Naive thymus-derived CD4-positive, alpha-beta T cell (primary cell): ENCODE measurements at regions not wholly inside any gene's neighbourhood (a gene's known extent, or its start where the extent isn't known, plus 50 kb on each side); places are given as distances from the start of the nearest gene placed in this dataset.

Source experiments
- ATAC-seq: fragments of 150-1000 bp; cut with Tn5 transposase; 2 replicates; pipeline ENCODE4 v1.10.0; 2021; ENCODE audit warnings: mild to moderate bottlenecking, moderate library complexity
- CTCF ChIA-PET: fragments of 350-600 bp; sonication (Branson Sonifier 250); formaldehyde crosslinking; loops from one replicate; lab custom pipeline; 2021; ENCODE audit warnings: antibody characterized with exemption; lab: Charles Lee
- POLR2A ChIA-PET: fragments of 350-600 bp; sonication (Branson Sonifier 250); formaldehyde crosslinking; loops from one replicate; lab custom pipeline; 2021; ENCODE audit warnings: antibody characterized with exemption, inconsistent platforms; lab: Charles Lee
- DNase-seq, 9 donors: peaks; one replicate each; pipeline versions ENCODE4 v3.0.0 to v3.0.0-alpha.2; 2020 to 2022; ENCODE audit warnings: mixed read lengths in 1 of 9
- H3K27ac ChIP-seq: one replicate; pipeline ENCODE4 v1.7.0; 2013; ENCODE audit warnings: mild to moderate bottlenecking, low read depth, low read length, moderate library complexity
- H3K27me3 ChIP-seq, 2 donors: one replicate each; pipeline ENCODE4 v1.7.0; 2013; ENCODE audit warnings: low read length in 2 of 2, mild to moderate bottlenecking in 2 of 2, moderate library complexity in 2 of 2; ENCODE audit not compliant: control insufficient read depth in 2 of 2, insufficient read depth in 2 of 2
- H3K36me3 ChIP-seq, 3 experiments: 1 replicate in 2 of 3; 2 replicates in 1 of 3; pipeline ENCODE4 v1.7.0; 2013; ENCODE audit warnings: low read length in 3 of 3, mild to moderate bottlenecking in 3 of 3, moderate library complexity in 1 of 3; ENCODE audit not compliant: insufficient read depth in 3 of 3, control insufficient read depth in 2 of 3
- H3K4me1 ChIP-seq, 2 donors: one replicate each; pipeline ENCODE4 v1.7.0; 2013; ENCODE audit warnings: low read length in 2 of 2, mild to moderate bottlenecking in 2 of 2, moderate library complexity in 1 of 2; ENCODE audit not compliant: control insufficient read depth in 2 of 2, insufficient read depth in 2 of 2
- H3K4me3 ChIP-seq: 2 replicates; pipeline ENCODE4 v1.7.0; 2013; ENCODE audit warnings: mild to moderate bottlenecking, low read length
- H3K9me3 ChIP-seq, 3 experiments: 1 replicate in 2 of 3; 2 replicates in 1 of 3; pipeline ENCODE4 v1.7.0; 2013; ENCODE audit warnings: low read length in 3 of 3; ENCODE audit not compliant: control insufficient read depth in 2 of 3
- H3K27ac Mint-ChIP-seq, 9 donors: one replicate each; pipeline ENCODE4 v1.8.0; 2020 to 2022; ENCODE audit warnings: mixed read lengths in 9 of 9, mild to moderate bottlenecking in 8 of 9, moderate library complexity in 5 of 9, inconsistent platforms in 2 of 9
- H3K27me3 Mint-ChIP-seq, 5 donors: one replicate each; pipeline ENCODE4 v1.8.0; 2021 to 2022; ENCODE audit warnings: mixed read lengths in 5 of 5, mild to moderate bottlenecking in 1 of 5
- H3K36me3 Mint-ChIP-seq, 5 donors: one replicate each; pipeline ENCODE4 v1.8.0; 2020 to 2022; ENCODE audit warnings: mixed read lengths in 5 of 5, mild to moderate bottlenecking in 3 of 5, inconsistent platforms in 1 of 5
- H3K4me1 Mint-ChIP-seq, 7 donors: one replicate each; pipeline ENCODE4 v1.8.0; 2020 to 2022; ENCODE audit warnings: mixed read lengths in 7 of 7, mild to moderate bottlenecking in 3 of 7, inconsistent platforms in 1 of 7
- H3K4me3 Mint-ChIP-seq, 10 donors: one replicate each; pipeline ENCODE4 v1.8.0; 2020 to 2022; ENCODE audit warnings: mild to moderate bottlenecking in 10 of 10, mixed read lengths in 10 of 10, moderate library complexity in 6 of 10, inconsistent platforms in 2 of 10
- H3K9me3 Mint-ChIP-seq, 11 donors: one replicate each; pipeline ENCODE4 v1.8.0; 2020 to 2022; ENCODE audit warnings: mixed read lengths in 11 of 11, mild to moderate bottlenecking in 4 of 11, inconsistent platforms in 1 of 11, moderate library complexity in 1 of 11
- intact Hi-C, 2 donors: fragments of 100-400 bp; cut with micrococcal nuclease; formaldehyde crosslinking; loops; one replicate each; pipeline ENCODE4 v1.15.1; 2023

DNA sequence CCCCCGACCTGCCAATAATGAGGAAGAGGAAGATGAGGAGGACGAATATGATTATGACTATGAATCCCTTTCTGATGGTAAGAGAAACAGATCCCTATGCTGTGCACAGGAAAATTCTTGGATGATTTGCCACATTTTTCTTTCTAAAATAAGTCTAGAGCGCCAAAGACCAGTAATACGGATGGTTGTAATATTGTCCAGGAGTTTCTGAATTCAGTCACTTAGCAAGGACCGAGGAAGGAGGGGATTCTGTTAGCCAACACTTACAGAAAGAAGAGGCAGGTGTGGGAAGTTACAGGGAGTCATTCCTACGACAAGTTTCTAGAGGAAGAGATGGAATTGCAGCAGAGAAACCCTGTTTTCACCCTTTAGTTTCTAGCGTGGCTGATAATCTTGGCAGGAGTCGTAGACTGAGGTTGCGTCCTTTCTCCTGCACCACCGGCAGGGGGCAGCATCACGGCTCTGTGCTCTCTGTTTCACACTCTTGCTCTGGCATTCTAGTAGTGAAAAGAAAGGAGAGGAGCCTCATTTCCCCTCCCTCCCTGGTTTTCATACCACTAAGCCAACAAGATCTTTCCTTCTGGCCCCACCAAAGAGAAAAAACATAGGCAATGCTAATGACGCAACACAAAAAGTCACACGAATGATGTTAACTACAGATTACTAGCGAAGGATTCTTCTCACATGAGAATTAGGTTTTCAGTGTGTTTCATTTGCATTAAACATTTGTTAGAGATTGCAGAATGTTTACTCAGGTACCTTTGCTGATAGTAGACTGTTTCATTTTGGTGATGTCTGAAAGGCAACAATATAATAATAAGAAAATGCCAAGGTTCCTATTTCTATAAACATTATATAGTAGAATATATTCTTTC, 82.7 kb downstream of the NOC3L start:
- H3K4me3 Mint-ChIP-seq: peak overlapping the region in 1 of 10 donors; percentile 42
- Histone ChIP-seq H3K9me3 (no peaks in the 10 kb centered on the region), H3K4me3 (no peak overlapping the region), H3K36me3 (no peaks in the 10 kb centered on the region), H3K27me3 (no peaks in the 10 kb centered on the region), H3K4me1 (no peaks in the 10 kb centered on the region), H3K27ac (no peak overlapping the region)
- H3K27ac Mint-ChIP-seq: no peak overlapping the region
- ChIA-PET CTCF (no interaction called here), POLR2A (no interaction called here)
- peaks cover 0 to 11% (median 6%) of the 10 kb centered on the region in 7 donors for H3K4me1 Mint-ChIP-seq
- peaks cover 11 to 28% (median 22%) of the 10 kb centered on the region in 5 donors for H3K27me3 Mint-ChIP-seq
- H3K36me3 Mint-ChIP-seq: no peaks in the 10 kb centered on the region
- intact Hi-C loops: loop anchor here (1.0 kb wide), 2 partner anchors 40 to 164 kb away; no protein-coding TSS in a partner anchor
- DNase-seq: peak; percentile 6 to 67 (median 35)
- H3K9me3 Mint-ChIP-seq: peaks cover 0 to under 1% (median 0%) of the 10 kb centered on the region in 11 donors
- ATAC-seq: peak; percentile 74

DNA sequence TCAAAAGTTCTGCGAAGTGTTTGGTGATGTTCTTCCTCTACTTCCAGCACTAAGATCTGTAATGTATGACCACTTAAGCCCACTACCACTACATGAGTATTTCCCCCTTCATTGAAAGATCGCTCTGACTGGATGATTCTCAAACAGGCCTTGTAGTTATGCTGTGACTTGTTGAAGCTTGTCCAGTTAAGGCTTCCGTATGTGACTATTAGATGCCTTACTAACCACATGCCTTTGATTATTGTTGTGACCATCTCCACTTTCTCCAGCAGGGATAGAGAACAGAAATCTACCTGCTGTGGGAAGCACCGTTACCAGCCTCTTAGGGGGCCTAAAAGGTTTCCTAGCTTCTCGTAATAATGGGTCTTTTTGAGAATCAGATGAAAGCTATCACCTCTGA, 81.1 kb downstream of the NOC3L start:
- no peak overlapping the region for H3K4me3 ChIP-seq
- DNase-seq (no peak), ATAC-seq (no peak)
- Mint-ChIP-seq H3K9me3 (no peaks in the 10 kb centered on the region), H3K4me1 (peaks cover 0 to 11% (median 7%) of the 10 kb centered on the region in 7 donors), H3K27ac (no peak overlapping the region), H3K4me3 (no peak overlapping the region), H3K27me3 (peaks cover 11 to 33% (median 26%) of the 10 kb centered on the region in 5 donors), H3K36me3 (no peaks in the 10 kb centered on the region)
- no peaks in the 10 kb centered on the region for H3K27me3 ChIP-seq
- ChIA-PET CTCF (no interaction called here), POLR2A (no interaction called here)
- no peaks in the 10 kb centered on the region for H3K4me1 ChIP-seq
- H3K27ac ChIP-seq: no peak overlapping the region
- intact Hi-C loops: no loop called here
- H3K9me3 ChIP-seq: no peaks in the 10 kb centered on the region
- no peaks in the 10 kb centered on the region for H3K36me3 ChIP-seq

DNA sequence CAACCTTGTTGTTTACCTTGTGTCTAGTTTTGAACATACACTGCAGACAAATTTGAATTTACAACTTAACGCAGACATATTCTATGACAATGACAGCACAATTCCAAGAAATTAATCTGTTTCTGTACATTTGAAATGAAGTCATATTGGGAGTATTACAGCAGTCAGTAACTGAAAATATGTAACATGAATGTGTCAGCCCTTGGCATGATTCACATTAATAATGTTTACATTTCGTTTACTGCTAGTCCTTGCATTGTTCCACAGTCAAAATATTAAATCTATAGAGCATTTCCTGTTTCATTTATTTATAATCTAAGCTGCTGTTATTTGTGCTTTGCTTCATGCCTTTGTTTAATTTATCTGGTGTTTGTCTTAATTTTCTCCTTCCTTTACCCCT, 80.4 kb downstream of the NOC3L start:
- Mint-ChIP-seq H3K9me3 (no peaks in the 10 kb centered on the region), H3K27ac (no peak overlapping the region), H3K27me3 (peaks cover 10 to 33% (median 30%) of the 10 kb centered on the region in 5 donors), H3K4me1 (peaks cover 0 to 11% (median 7%) of the 10 kb centered on the region in 7 donors), H3K4me3 (no peak overlapping the region), H3K36me3 (no peaks in the 10 kb centered on the region)
- ChIA-PET POLR2A (no interaction called here), CTCF (no interaction called here)
- DNase-seq: no peak
- Histone ChIP-seq H3K27me3 (no peaks in the 10 kb centered on the region), H3K27ac (no peak overlapping the region), H3K4me3 (no peak overlapping the region), H3K36me3 (no peaks in the 10 kb centered on the region), H3K4me1 (no peaks in the 10 kb centered on the region), H3K9me3 (no peaks in the 10 kb centered on the region)
- intact Hi-C loops: no loop called here
- no peak for ATAC-seq
